K562 (cell line): ENCODE measurements at regions not wholly inside any gene's neighbourhood (a gene's known extent, or its start where the extent isn't known, plus 50 kb on each side); places are given as distances from the start of the nearest gene placed in this dataset.

Experiments
- ATAC-seq: fragments of 200-7000 bp; cut with Tn5 transposase; 3 replicates; pipeline ENCODE4 v1.9.1; 2020; ENCODE audit warnings: moderate library complexity
- BruUV-seq: library from RNA; stranded (reverse); fragments of 400-500 nt; replicated peaks from 2 replicates; lab custom pipeline; 2021; lab: Mats Ljungman, UMichigan
- CTCF ChIA-PET: fragments of 300-600 bp; formaldehyde crosslinking; extraction: SDS; loops from one replicate; lab custom pipeline; 2021; ENCODE audit warnings: low intra/inter-chr PET ratio; lab: Yijun Ruan, JAX
- POLR2A ChIA-PET: fragments of 300-600, 350-650 bp; sonication (Branson Sonifier 250); formaldehyde crosslinking; extraction: SDS; loops from one replicate; lab custom pipeline; 2021; ENCODE audit warnings: antibody characterized with exemption, inconsistent platforms; lab: Yijun Ruan, JAX
- DNase-seq, 4 experiments: peaks; one replicate each; pipeline versions ENCODE4 v3.0.0 to v3.0.0-alpha.2; 2011 to 2018; ENCODE audit warnings: low spot score in 3 of 4, mixed read lengths in 3 of 4; ENCODE audit errors: extremely low read depth in 1 of 4
- FAIRE-seq: peaks from 2 replicates; lab custom pipeline; 2011; peaks lifted over from hg19 to GRCh38; lab: Jason Lieb, UNC
- H2AFZ ChIP-seq: 2 replicates; pipeline ENCODE4 v1.6.0; 2011; ENCODE audit warnings: low read depth, low read length, control low read depth, inconsistent platforms
- H3K27ac ChIP-seq: fragments of 200-600 bp; 3 replicates; pipeline ENCODE4 v1.8.0; 2011; ENCODE audit warnings: low read depth, mild to moderate bottlenecking, control low read depth, inconsistent platforms, low read length, moderate library complexity, mixed read lengths; ENCODE audit errors: extremely low read depth
- H3K27me3 ChIP-seq, 2 experiments: fragments of 300-600 bp in 1 of 2; 2 replicates in 1 of 2; 3 replicates in 1 of 2; pipeline versions ENCODE4 v1.6.0 to v1.8.0; 2011; ENCODE audit warnings: inconsistent platforms in 2 of 2, low read length in 2 of 2, mild to moderate bottlenecking in 1 of 2, mixed read lengths in 1 of 2, moderate library complexity in 1 of 2; ENCODE audit not compliant: control insufficient read depth in 2 of 2, insufficient read depth in 2 of 2
- H3K36me3 ChIP-seq: fragments of 300-600 bp; 3 replicates; pipeline ENCODE4 v1.8.0; 2011; ENCODE audit warnings: mild to moderate bottlenecking, low read length, inconsistent platforms; ENCODE audit not compliant: control insufficient read depth, insufficient read depth
- H3K4me1 ChIP-seq, 2 experiments: fragments of 200-600 bp in 1 of 2; replicated peaks in 1 of 2; 2 replicates in 1 of 2; 3 replicates in 1 of 2; pipeline versions ENCODE4 v1.5.1 to v1.8.0; 2011; ENCODE audit warnings: inconsistent platforms in 2 of 2, low read length in 2 of 2, mild to moderate bottlenecking in 1 of 2, mixed read lengths in 1 of 2, moderate library complexity in 1 of 2; ENCODE audit not compliant: control insufficient read depth in 2 of 2, insufficient read depth in 2 of 2
- H3K4me2 ChIP-seq: 2 replicates; pipeline ENCODE4 v1.6.1; 2011; ENCODE audit warnings: low read length, control low read depth, inconsistent platforms, mixed read lengths; ENCODE audit not compliant: insufficient read depth
- H3K4me3 ChIP-seq: fragments of 200-600 bp; sonication (generic), shearing (Covaris generic); 2 replicates; pipeline ENCODE4 v1.5.1; 2016; ENCODE audit warnings: control low read depth, inconsistent platforms
- H3K79me2 ChIP-seq: fragments of 200-600 bp; 3 replicates; pipeline ENCODE4 v1.8.0; 2011; ENCODE audit warnings: low read length, inconsistent platforms; ENCODE audit not compliant: control insufficient read depth, insufficient read depth
- H3K9ac ChIP-seq, 2 experiments: 2 replicates each; pipeline versions ENCODE4 v1.6.0 to v1.6.1; 2011; ENCODE audit warnings: low read depth in 2 of 2, low read length in 2 of 2, control low read depth in 1 of 2, inconsistent platforms in 1 of 2, mild to moderate bottlenecking in 1 of 2, mixed read lengths in 1 of 2; ENCODE audit not compliant: insufficient read depth in 1 of 2
- H3K9me1 ChIP-seq: one replicate; pipeline ENCODE4 v1.6.0; 2011; ENCODE audit warnings: inconsistent platforms, mild to moderate bottlenecking, low read length, moderate library complexity; ENCODE audit not compliant: control insufficient read depth, insufficient read depth
- H3K9me3 ChIP-seq: replicated peaks from 2 replicates; pipeline ENCODE4 v1.5.1; 2011; ENCODE audit warnings: low read depth, low read length, inconsistent platforms; ENCODE audit not compliant: control insufficient read depth, insufficient read depth
- H4K20me1 ChIP-seq: replicated peaks from 2 replicates; pipeline ENCODE4 v1.6.1; 2011; ENCODE audit warnings: low read length, inconsistent platforms, mixed read lengths; ENCODE audit not compliant: control insufficient read depth, insufficient read depth
- CTCF ChIP-seq, 3 experiments: IDR thresholded peaks in 2 of 3; conservative IDR thresholded peaks in 1 of 3; 2 replicates each; pipeline ENCODE4 v1.5.1; 2011 to 2012; ENCODE audit warnings: low read length in 3 of 3, mild to moderate bottlenecking in 3 of 3, control low read depth in 2 of 3, improper control_type of control experiment in 1 of 3, inconsistent platforms in 1 of 3, low read depth in 1 of 3, mixed read lengths in 1 of 3, moderate library complexity in 1 of 3; ENCODE audit not compliant: insufficient read depth in 2 of 3
- CUX1 ChIP-seq: fragments of 200-800 bp; sonication (Bioruptor generic); IDR thresholded peaks from 2 replicates; pipeline ENCODE4 v1.6.1; 2016; ENCODE audit warnings: missing genetic modification characterization, missing compliant biosample characterization
- MXD1 ChIP-seq: fragments of 250-450 bp; sonication (Bioruptor Pico); IDR thresholded peaks from 2 replicates; pipeline ENCODE4 v1.8.0; 2021; ENCODE audit warnings: borderline replicate concordance, mild to moderate bottlenecking, moderate library complexity; ENCODE audit not compliant: poor library complexity, severe bottlenecking
- POLR2H ChIP-seq: IDR thresholded peaks from 2 replicates; pipeline ENCODE4 v1.6.1; 2016; ENCODE audit warnings: missing genetic modification characterization, low read depth, mild to moderate bottlenecking, control low read depth, missing compliant biosample characterization, moderate library complexity
- ZNF121 ChIP-seq: sonication (generic); formaldehyde crosslinking; conservative IDR thresholded peaks from 2 replicates; pipeline ENCODE4 v1.8.0; 2022; ENCODE audit warnings: missing genetic modification reagents
- WGBS: fragments of 100-300 bp; shearing (Covaris generic); methylation state at CpG from one replicate; pipeline ENCODE4 v1.1.6; 2016; ENCODE audit warnings: low coverage, mixed read lengths; ENCODE audit not compliant: insufficient coverage; ENCODE audit errors: missing lambda C conversion rate; 5-methylcytosine and 5-hydroxymethylcytosine counted together
- in situ Hi-C: fragments of 300-500 bp; cut with MboI; formaldehyde crosslinking; loops from 4 replicates; pipeline ENCODE4 v1.15.0; 2018; ENCODE audit warnings: inconsistent platforms, mixed read lengths
- intact Hi-C: fragments of 100-400 bp; cut with micrococcal nuclease; formaldehyde crosslinking; loops from 2 replicates; pipeline ENCODE4 v1.14.2; 2022

- TF ChIP-seq CUX1, result no peak
- TF ChIP-seq MXD1, result no peak
- no peak for TF ChIP-seq POLR2H (tag)
- TF ChIP-seq, all 486 proteins: peak for 0
These were observed 990.7 kb upstream of the RBFOX1 start (continued) for GRCh38 chr16:6341981-6342380.

GRCh38 chr16:6335072-6335471 lies 997.6 kb upstream of the RBFOX1 start:
- peak; percentile 76 for ATAC-seq
- in situ Hi-C loops (no loop called here), intact Hi-C loops (no loop called here)
- CTCF ChIA-PET, result no interaction called here
- H3K36me3 ChIP-seq, result no peaks in the 10 kb centered on the region
- H3K27me3 ChIP-seq, result no peaks in the 10 kb centered on the region
- no peaks in the 10 kb centered on the region for H3K9me3 ChIP-seq
- H3K9me1 ChIP-seq, result no peaks in the 10 kb centered on the region
- no peak overlapping the region for H3K9ac ChIP-seq
- H3K27ac ChIP-seq, result no peak overlapping the region
- TF ChIP-seq ZNF121 (CRISPR knock-in tag) (no peak), CTCF (IDR thresholded peaks at IDR 0.05 in 2 of 3, conservative IDR thresholded peaks at IDR 0.05 in 1 of 3; ENCODE audit: insufficient read depth in 2 of 3, low read depth in 1 of 3, low read length in 3 of 3) (peak; percentile 34 to 59 (median 42); a peak in 4 of 6 replicates)
- TF ChIP-seq, all 486 proteins: peak for 1
- FAIRE-seq, result peak; percentile 80
- WGBS, result 3% methylated on average over 6 of the region's 6 CpGs
- Histone ChIP-seq H3K79me2 (no peaks in the 10 kb centered on the region), H4K20me1 (no peaks in the 10 kb centered on the region), H3K4me3 (no peak overlapping the region), H3K4me1 (no peaks in the 10 kb centered on the region), H2AFZ (no peak overlapping the region), H3K4me2 (no peak overlapping the region)
- no TSS peak for BruUV-seq
- DNase-seq, result peak; percentile 42 to 57 (median 50)
- POLR2A ChIA-PET, result no interaction called here
